Motor neuron (in vitro differentiated cells): ENCODE measurements at regions not wholly inside any gene's neighbourhood (a gene's known extent, or its start where the extent isn't known, plus 50 kb on each side); places are given as distances from the start of the nearest gene placed in this dataset.

Experiments used
- ATAC-seq, 8 experiments: fragments of 200-7000 bp; cut with Tn5 transposase; replicated peaks in 6 of 8; 2 replicates each; pipeline ENCODE4 v1.8.0; 2021; ENCODE audit warnings: mild to moderate bottlenecking in 8 of 8, moderate library complexity in 8 of 8
- H3K27ac ChIP-seq, 2 donors: fragments of 250-450 bp; sonication (Bioruptor Pico); 2 replicates each; pipeline ENCODE4 v1.9.0; 2021; ENCODE audit warnings: antibody characterized with exemption in 2 of 2, mild to moderate bottlenecking in 2 of 2, moderate library complexity in 1 of 2
- H3K4me1 ChIP-seq, 2 donors: fragments of 250-450 bp; sonication (Bioruptor Pico); replicated peaks in 1 of 2; 2 replicates each; pipeline ENCODE4 v1.6.1; 2021; ENCODE audit warnings: antibody characterized with exemption in 2 of 2, mild to moderate bottlenecking in 2 of 2, moderate library complexity in 1 of 2
- H3K4me3 ChIP-seq, 5 donors: fragments of 250-450 bp; sonication (Bioruptor Pico); 2 replicates each; pipeline ENCODE4 v1.9.0; 2021; ENCODE audit warnings: antibody characterized with exemption in 5 of 5, mild to moderate bottlenecking in 5 of 5, moderate library complexity in 4 of 5
- WGBS, 10 experiments: fragments of 450-650 bp; shearing (Covaris generic); methylation state at CpG; one replicate each; pipeline ENCODE4 v1.0.0; 2022; 5-methylcytosine and 5-hydroxymethylcytosine counted together
- in situ Hi-C, 9 experiments: fragments of 400-800 bp; cut with MboI; loops; one replicate each; pipeline ENCODE4 v1.15.0; 2021; ENCODE audit warnings: low sequenced_read_pairs in 9 of 9, low pct_unique_long_range_greater_than_20kb in 2 of 9; ENCODE audit not compliant: unreplicated experiment in 9 of 9

GRCh38 chr10:121171825-121172787, 320.9 kb downstream of the WDR11 start:
- Histone ChIP-seq H3K27ac (no peak overlapping the region), H3K4me1 (peaks cover 10 to 14% of the 10 kb centered on the region in 2 donors), H3K4me3 (no peak overlapping the region)
- ATAC-seq: peak in 5 of 8 experiments; percentile 74 to 95 (median 83)
- 0 to 61% (median 21%) methylated on average over 1 to 7 of the region's 10 CpGs for WGBS, 10 experiments
- in situ Hi-C loops: no loop called here

GRCh38 chr10:121179006-121179405, 327.8 kb downstream of the WDR11 start:
- no peak for ATAC-seq
- Histone ChIP-seq H3K27ac (no peak overlapping the region), H3K4me1 (peaks cover 0 to 6% of the 10 kb centered on the region in 2 donors), H3K4me3 (no peak overlapping the region)
- 0 to 100% (median 80%) methylated on average over 1 of the region's 1 CpG; no CpG with 5 or more reads in 3 of the 10 experiments for WGBS, 10 experiments
- in situ Hi-C loops: no loop called here

DNA sequence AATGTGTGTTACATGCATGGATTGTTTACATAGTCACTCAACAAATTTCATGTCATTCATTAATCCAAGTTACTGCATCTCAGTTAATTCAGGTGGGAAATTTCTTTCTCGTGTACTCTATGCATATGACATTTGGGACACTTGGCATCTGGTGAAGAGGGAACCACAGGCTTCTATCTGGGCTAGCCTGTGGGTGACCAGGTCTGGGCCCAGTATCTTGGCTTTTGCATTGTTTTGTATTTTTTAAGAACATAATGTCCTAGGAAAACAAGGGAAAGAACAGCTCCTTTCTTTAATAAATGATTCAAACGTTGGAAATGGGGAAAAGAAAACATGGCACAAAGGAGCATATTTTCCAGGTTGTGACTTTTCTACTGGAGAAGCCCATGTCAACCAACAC, 331.1 kb downstream of the WDR11 start:
- Histone ChIP-seq H3K4me1 (peaks cover 0 to 6% of the 10 kb centered on the region in 2 donors), H3K4me3 (no peak overlapping the region), H3K27ac (no peak overlapping the region)
- ATAC-seq: no peak
- in situ Hi-C loops: no loop called here
- WGBS, 10 experiments: 0 to 100% (median 82%) methylated on average over 1 to 2 of the region's 2 CpGs; no CpG with 5 or more reads in 1 of the 10 experiments

- in situ Hi-C loops: no loop called here
- WGBS, 10 experiments: 0 to 100% (median 50%) methylated on average over 1 to 4 of the region's 4 CpGs; no CpG with 5 or more reads in 2 of the 10 experiments
- no peak overlapping the region for H3K27ac ChIP-seq
- H3K4me1 ChIP-seq: peaks cover 6 to 10% of the 10 kb centered on the region in 2 donors
- ATAC-seq: peak in 1 of 8 experiments; percentile 44
- H3K4me3 ChIP-seq: no peak overlapping the region
These were observed 332.1 kb downstream of the WDR11 start for GRCh38 chr10:121183236-121183635.

DNA sequence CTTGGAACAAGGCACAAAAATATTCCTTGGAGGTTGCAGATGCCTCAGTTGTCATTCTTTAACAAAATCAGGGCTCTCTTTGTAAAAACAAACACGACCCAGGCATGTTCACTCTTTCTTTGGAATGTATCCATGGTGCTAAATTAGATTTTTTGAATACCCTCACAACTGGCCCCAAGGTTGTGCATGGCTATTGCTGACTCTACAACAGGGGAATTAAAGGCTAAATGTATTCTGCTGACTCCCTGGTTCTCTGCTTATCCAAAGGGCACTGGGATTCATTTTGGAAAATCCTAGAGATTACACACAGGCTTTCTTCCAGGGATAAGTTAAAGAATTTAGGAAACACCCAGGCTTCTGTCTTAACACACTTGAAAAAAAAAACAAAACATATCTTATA, 332.5 kb downstream of the WDR11 start:
- 0 to 60% (median 19%) methylated on average over 1 of the region's 1 CpG; no CpG with 5 or more reads in 4 of the 10 experiments for WGBS, 10 experiments
- in situ Hi-C loops: no loop called here
- peaks cover 11 to 14% of the 10 kb centered on the region in 2 donors for H3K4me1 ChIP-seq
- H3K4me3 ChIP-seq: no peak overlapping the region
- H3K27ac ChIP-seq: no peak overlapping the region
- ATAC-seq: peak in 1 of 8 experiments; percentile 67

DNA sequence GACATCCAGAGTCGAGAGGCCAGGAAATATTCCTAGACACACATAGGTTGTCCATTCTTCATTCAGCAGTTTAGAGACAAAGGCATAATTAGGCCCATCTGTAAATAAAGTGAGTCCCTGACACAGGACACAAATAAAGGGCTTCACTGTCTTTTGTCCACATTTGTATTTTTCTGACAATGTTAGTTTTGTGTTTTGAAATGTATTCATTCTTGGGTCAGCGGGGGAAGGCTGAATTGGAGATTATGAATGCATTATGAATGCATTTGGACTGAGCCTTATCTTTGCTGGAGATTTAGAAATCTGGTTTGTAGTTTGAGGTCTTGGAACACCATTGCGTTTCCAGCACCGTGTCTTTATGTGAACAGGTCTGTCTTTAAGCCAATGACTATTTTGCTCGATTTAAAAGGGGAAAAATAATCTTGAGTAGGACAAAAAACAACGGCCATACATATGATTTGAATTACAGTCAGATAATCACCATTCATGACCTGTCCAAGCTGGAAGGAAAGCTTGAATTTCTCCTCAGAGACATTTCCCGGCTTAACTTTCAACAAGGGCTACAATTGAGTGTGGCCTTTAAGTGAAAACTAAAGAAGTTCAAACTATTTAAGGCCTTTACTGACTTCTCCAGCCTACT, 334.8 kb downstream of the WDR11 start:
- Histone ChIP-seq H3K27ac (no peak overlapping the region), H3K4me3 (no peak overlapping the region), H3K4me1 (peaks cover 12 to 15% of the 10 kb centered on the region in 2 donors)
- no peak for ATAC-seq
- 13 to 100% (median 84%) methylated on average over 1 to 7 of the region's 7 CpGs for WGBS, 10 experiments
- in situ Hi-C loops: no loop called here

- H3K4me1 ChIP-seq: peaks cover 12 to 15% of the 10 kb centered on the region in 2 donors
- no peak for ATAC-seq
- in situ Hi-C loops: no loop called here
- no peak overlapping the region for H3K27ac ChIP-seq
- no peak overlapping the region for H3K4me3 ChIP-seq
These were observed 336.2 kb downstream of the WDR11 start for GRCh38 chr10:121187391-121187790.

DNA sequence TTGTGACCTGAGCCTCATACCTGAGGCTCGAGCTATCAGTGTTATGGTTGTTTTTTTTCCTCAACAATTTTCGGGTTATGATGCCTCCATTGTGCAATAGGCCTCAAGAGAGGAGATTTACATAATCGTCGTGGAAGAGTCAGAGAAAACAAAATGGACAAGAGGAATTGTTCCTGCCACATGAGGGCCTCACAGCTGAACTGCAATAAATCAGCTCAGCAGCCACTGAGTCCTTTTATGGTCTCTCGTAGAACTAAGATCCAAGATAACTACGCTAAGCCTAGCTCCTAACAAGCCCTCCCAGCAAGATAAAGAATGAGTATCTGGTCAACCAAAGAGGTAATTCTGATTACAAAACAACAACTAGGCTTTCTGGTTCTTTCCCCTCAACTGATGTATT, 336.8 kb downstream of the WDR11 start:
- in situ Hi-C loops: no loop called here
- peak in 6 of 8 experiments; percentile 38 to 85 (median 78) for ATAC-seq
- Histone ChIP-seq H3K4me1 (peaks cover 12 to 15% of the 10 kb centered on the region in 2 donors), H3K4me3 (no peak overlapping the region), H3K27ac (no peak overlapping the region)
- WGBS, 10 experiments: 4 to 40% (median 24%) methylated on average over 1 to 5 of the region's 6 CpGs; no CpG with 5 or more reads in 3 of the 10 experiments

DNA sequence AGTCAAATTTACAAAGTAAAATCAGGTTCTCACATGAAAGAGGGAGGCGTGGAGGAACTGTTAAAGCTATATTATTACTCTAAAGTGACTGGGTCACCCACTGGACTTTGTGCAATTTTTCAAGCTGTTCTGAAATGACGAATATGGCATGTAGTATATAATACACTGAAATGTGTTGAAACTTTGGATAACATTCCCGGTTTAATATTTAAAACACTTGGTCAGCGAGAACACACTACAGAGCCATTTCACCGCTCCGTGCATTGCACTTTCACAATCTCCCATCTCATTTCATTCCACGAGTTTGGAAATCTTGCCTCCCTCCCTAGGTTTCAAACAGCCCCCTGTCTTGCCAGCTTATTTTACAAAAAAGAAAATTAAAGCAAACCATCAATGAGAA, 337.9 kb downstream of the WDR11 start:
- H3K4me3 ChIP-seq: no peak overlapping the region
- no peak for ATAC-seq
- H3K4me1 ChIP-seq: peaks cover 9 to 12% of the 10 kb centered on the region in 2 donors
- in situ Hi-C loops: no loop called here
- H3K27ac ChIP-seq: no peak overlapping the region
- 34 to 100% (median 67%) methylated on average over 1 to 7 of the region's 7 CpGs for WGBS, 10 experiments

GRCh38 chr10:121194696-121195523, 343.7 kb downstream of the WDR11 start:
- ATAC-seq: no peak
- no peak overlapping the region for H3K27ac ChIP-seq
- H3K4me3 ChIP-seq: no peak overlapping the region
- no peaks in the 10 kb centered on the region for H3K4me1 ChIP-seq
- in situ Hi-C loops: no loop called here
- 20 to 81% (median 40%) methylated on average over 1 to 6 of the region's 10 CpGs; no CpG with 5 or more reads in 5 of the 10 experiments for WGBS, 10 experiments

- WGBS, 10 experiments: 0 to 100% (median 68%) methylated on average over 1 to 8 of the region's 8 CpGs; no CpG with 5 or more reads in 3 of the 10 experiments
These were observed 344.4 kb downstream of the WDR11 start for GRCh38 chr10:121195524-121195910.

DNA sequence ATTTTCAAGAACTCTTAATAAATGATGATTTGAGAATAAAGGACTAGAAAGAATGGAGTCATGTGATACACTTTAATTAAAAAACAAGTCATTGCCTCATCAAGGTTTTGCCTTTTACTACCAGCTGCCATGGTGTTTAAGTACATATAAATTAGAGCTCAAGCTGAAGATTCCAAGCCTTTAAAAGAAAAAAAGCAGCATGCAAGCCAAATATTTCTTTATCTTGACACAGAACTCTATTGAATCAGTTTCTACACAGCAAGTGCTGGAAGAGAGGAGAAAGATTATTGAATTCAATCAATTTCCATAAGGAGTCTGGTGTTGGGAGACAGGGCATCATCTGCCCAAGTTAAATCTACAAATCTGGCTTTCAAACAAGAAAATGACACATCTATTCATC, 347.9 kb downstream of the WDR11 start:
- in situ Hi-C loops: no loop called here

More at GRCh38 chr10:121195524-121195910, 344.4 kb downstream of the WDR11 start:
- no peaks in the 10 kb centered on the region for H3K4me1 ChIP-seq
- in situ Hi-C loops: no loop called here
- ATAC-seq: no peak
- H3K27ac ChIP-seq: no peak overlapping the region
- no peak overlapping the region for H3K4me3 ChIP-seq

DNA sequence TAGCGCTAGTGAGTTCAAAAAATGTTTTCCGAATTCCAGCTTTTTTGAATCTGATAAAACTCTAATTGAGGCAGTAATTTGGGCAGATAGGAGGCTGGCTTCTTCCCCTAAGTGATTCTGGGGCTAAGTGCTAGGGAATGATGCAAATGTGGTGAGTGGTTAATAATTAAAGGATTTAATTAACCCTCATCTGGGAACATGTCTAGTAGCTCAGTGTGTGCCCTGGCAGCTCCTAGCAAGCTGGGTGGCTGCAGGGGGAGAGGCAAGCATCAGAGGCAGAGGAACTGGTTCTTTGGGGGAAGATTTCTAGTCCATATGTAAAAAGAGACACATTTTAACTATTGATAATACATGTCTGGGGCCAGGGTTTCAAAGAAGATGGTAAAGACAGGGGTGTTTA, 354.5 kb downstream of the WDR11 start:
- WGBS, 10 experiments: 0 to 100% (median 84%) methylated on average over 1 to 2 of the region's 2 CpGs; no CpG with 5 or more reads in 4 of the 10 experiments
- Histone ChIP-seq H3K4me3 (no peak overlapping the region), H3K27ac (no peak overlapping the region), H3K4me1 (no peaks in the 10 kb centered on the region)
- in situ Hi-C loops: no loop called here
- ATAC-seq: no peak

More for the DNA sequence above, 347.9 kb downstream of the WDR11 start:
- Histone ChIP-seq H3K27ac (no peak overlapping the region), H3K4me3 (no peak overlapping the region), H3K4me1 (no peaks in the 10 kb centered on the region)
- ATAC-seq: peak in 1 of 8 experiments; percentile 59
